Testis (tissue), 2 donors: ENCODE measurements at regions not wholly inside any gene's neighbourhood (a gene's known extent, or its start where the extent isn't known, plus 50 kb on each side); places are given as distances from the start of the nearest gene placed in this dataset.

Experiments used
- CTCF ChIP-seq, 3 experiments: fragments of 450-650 bp in 2 of 3; fragments of 200-600 bp in 1 of 3; sonication (generic) in 1 of 3; IDR thresholded peaks; one replicate each; pipeline ENCODE4 v1.5.1; 2016 to 2019; ENCODE audit warnings: antibody characterized with exemption in 3 of 3, mild to moderate bottlenecking in 2 of 3, moderate library complexity in 1 of 3
- POLR2A ChIP-seq: fragments of 450-650 bp; IDR thresholded peaks from one replicate; pipeline ENCODE4 v1.6.1; 2017; ENCODE audit warnings: antibody characterized with exemption, mild to moderate bottlenecking, moderate library complexity

GRCh38 chr10:8206882-8207281, 152.4 kb downstream of the GATA3 start:
- TF ChIP-seq CTCF (IDR thresholded peaks at IDR 0.05): no peak
- no peak for TF ChIP-seq POLR2A
